DOHH2 (cell line): ENCODE measurements at regions not wholly inside any gene's neighbourhood (a gene's known extent, or its start where the extent isn't known, plus 50 kb on each side); places are given as distances from the start of the nearest gene placed in this dataset.

Experiments
- CTCF ChIP-seq: fragments of 200-600 bp; sonication (generic); IDR thresholded peaks from one replicate; pipeline ENCODE4 v1.5.1; 2014; ENCODE audit warnings: antibody characterized with exemption, mild to moderate bottlenecking, low read depth, low read length; ENCODE audit not compliant: poor library complexity, severe bottlenecking
- EZH2phosphoT487 ChIP-seq: fragments of 200-600 bp; sonication (generic); IDR thresholded peaks from 2 replicates; pipeline ENCODE4 v1.6.1; 2017; ENCODE audit warnings: borderline replicate concordance, mild to moderate bottlenecking, antibody characterized with exemption, low read length, moderate library complexity, mixed read lengths

DNA sequence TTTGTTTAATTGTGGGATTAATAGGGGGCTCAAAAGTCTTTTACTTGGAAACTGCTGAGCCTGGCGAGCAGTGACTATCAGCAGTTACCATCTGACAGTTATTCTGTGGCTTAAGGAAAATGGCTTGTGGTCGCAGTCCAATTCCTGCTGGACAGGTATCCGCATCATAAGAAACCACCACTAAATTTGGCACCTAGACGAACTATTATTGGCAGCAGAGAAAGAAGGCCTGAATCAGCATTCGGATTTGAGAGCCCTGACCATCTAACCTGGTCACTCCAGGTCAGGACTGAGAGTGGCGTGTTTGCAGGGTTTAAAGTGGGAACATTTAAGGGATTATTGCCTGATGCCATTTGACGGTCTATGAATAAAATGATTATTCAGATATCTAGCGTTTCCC is 146.4 kb downstream of the RPS12 start:
- TF ChIP-seq CTCF (no peak), EZH2phosphoT487 (no peak)
